ENCODE measurements at regions not wholly inside any gene's neighbourhood (a gene's known extent, or its start where the extent isn't known, plus 50 kb on each side); places are given as distances from the start of the nearest gene placed in this dataset.

- H3K27ac ChIP-seq (ENCODE audit: insufficient read length, low read depth, low read length) = no peak overlapping the region
- no peaks in the 10 kb centered on the region for H3K27me3 ChIP-seq (ENCODE audit: insufficient read depth, low read length)
- H3K27ac Mint-ChIP-seq = no peak overlapping the region
- no peak for DNase-seq
- no peak overlapping the region for H3K23ac ChIP-seq (ENCODE audit: insufficient read length, low read depth, low read length)
- no peaks in the 10 kb centered on the region for H3K27me3 Mint-ChIP-seq (ENCODE audit: low read depth)
- no peak overlapping the region for H3T11ph ChIP-seq (ENCODE audit: low read length)
- H2BK12ac ChIP-seq (ENCODE audit: insufficient read length, low read depth, low read length) = no peak overlapping the region
- H2AFZ ChIP-seq (ENCODE audit: low read length) = no peak overlapping the region
- no peaks in the 10 kb centered on the region for H3K9me3 Mint-ChIP-seq
- no peak overlapping the region for H2BK5ac ChIP-seq (ENCODE audit: insufficient read length, low read length)
- H2AK5ac ChIP-seq (ENCODE audit: insufficient read length, low read length) = no peak overlapping the region
- WGBS (ENCODE audit: extremely low coverage, insufficient read length, low lambda C conversion rate) = no CpG with 5 or more reads among the region's 3 CpGs
- no peak overlapping the region for H4K91ac ChIP-seq (ENCODE audit: insufficient read length, low read depth, low read length)
- H3K36me3 Mint-ChIP-seq (ENCODE audit: insufficient read depth in 1 of 3, low read depth in 3 of 3) = no peaks in the 10 kb centered on the region
- H4K20me1 ChIP-seq (ENCODE audit: control insufficient read depth, insufficient read depth, insufficient read length) = no peaks in the 10 kb centered on the region
- no peaks in the 10 kb centered on the region for H3K9me3 ChIP-seq (ENCODE audit: control insufficient read depth, low read depth, low read length)
- no peak overlapping the region for H4K8ac ChIP-seq (replicated peaks; ENCODE audit: insufficient read length, low read depth, low read length)
- no peak overlapping the region for H3K9ac ChIP-seq (ENCODE audit: extremely low read depth, insufficient read length, low read length)
- no peak overlapping the region for H2BK20ac ChIP-seq (ENCODE audit: low read depth, low read length, poor library complexity, severe bottlenecking)
- no peaks in the 10 kb centered on the region for H3K4me1 ChIP-seq (ENCODE audit: insufficient read depth, low read length)
- H3K14ac ChIP-seq (ENCODE audit: insufficient read depth, low read length) = no peak overlapping the region
- H4K5ac ChIP-seq (ENCODE audit: insufficient read length, low read depth, low read length) = no peak overlapping the region
- no peak overlapping the region for H3K18ac ChIP-seq (ENCODE audit: insufficient read length, low read depth, low read length)
- H3K4me1 Mint-ChIP-seq = no peaks in the 10 kb centered on the region
- TF ChIP-seq, protein P1, sequence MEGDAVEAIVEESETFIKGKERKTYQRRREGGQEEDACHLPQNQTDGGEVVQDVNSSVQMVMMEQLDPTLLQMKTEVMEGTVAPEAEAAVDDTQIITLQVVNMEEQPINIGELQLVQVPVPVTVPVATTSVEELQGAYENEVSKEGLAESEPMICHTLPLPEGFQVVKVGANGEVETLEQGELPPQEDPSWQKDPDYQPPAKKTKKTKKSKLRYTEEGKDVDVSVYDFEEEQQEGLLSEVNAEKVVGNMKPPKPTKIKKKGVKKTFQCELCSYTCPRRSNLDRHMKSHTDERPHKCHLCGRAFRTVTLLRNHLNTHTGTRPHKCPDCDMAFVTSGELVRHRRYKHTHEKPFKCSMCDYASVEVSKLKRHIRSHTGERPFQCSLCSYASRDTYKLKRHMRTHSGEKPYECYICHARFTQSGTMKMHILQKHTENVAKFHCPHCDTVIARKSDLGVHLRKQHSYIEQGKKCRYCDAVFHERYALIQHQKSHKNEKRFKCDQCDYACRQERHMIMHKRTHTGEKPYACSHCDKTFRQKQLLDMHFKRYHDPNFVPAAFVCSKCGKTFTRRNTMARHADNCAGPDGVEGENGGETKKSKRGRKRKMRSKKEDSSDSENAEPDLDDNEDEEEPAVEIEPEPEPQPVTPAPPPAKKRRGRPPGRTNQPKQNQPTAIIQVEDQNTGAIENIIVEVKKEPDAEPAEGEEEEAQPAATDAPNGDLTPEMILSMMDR (conservative IDR thresholded peaks at IDR 0.05) = no peak
- H3K56ac ChIP-seq (ENCODE audit: insufficient read length, low read depth, low read length) = no peak overlapping the region
- no peak overlapping the region for H3K4me3 Mint-ChIP-seq
- H3K4me2 ChIP-seq (ENCODE audit: insufficient read depth, insufficient read length, low read length) = no peak overlapping the region
- no peak overlapping the region for H2BK15ac ChIP-seq (ENCODE audit: low read depth, low read length)
- H3K79me1 ChIP-seq (ENCODE audit: insufficient read depth, low read depth, low read length, poor library complexity, severe bottlenecking) = no peaks in the 10 kb centered on the region
- H3K4ac ChIP-seq (ENCODE audit: low read depth, low read length) = no peak overlapping the region
- H2BK120ac ChIP-seq (ENCODE audit: low read depth, low read length, poor library complexity, severe bottlenecking) = no peak overlapping the region
- no peaks in the 10 kb centered on the region for H3K79me2 ChIP-seq (ENCODE audit: insufficient read depth, low read length)
- H3K23me2 ChIP-seq (ENCODE audit: insufficient read length, low read depth, low read length, poor library complexity, severe bottlenecking) = no peaks in the 10 kb centered on the region
These were observed 620.2 kb upstream of the TENM4 start for GRCh38 chr11:80061056-80061455.

Measured in H9 (cell line).